Activated CD4-positive, alpha-beta T cell treated with anti-CD3 and anti-CD28 coated beads, Interleukin-2, amount 50 U/mL, for 4 hours (primary cell): ENCODE measurements at regions not wholly inside any gene's neighbourhood (a gene's known extent, or its start where the extent isn't known, plus 50 kb on each side); places are given as distances from the start of the nearest gene placed in this dataset.

Source experiments
- DNase-seq, 2 experiments: peaks; one replicate each; pipeline ENCODE4 v3.0.0-alpha.2; 2020

GRCh38 chr2:2974982-2975381, 402.6 kb downstream of the EIPR1 start:
- no peak for DNase-seq

- DNase-seq = no peak
Measured at GRCh38 chr2:2960441-2961133, 417.0 kb downstream of the EIPR1 start.

DNA sequence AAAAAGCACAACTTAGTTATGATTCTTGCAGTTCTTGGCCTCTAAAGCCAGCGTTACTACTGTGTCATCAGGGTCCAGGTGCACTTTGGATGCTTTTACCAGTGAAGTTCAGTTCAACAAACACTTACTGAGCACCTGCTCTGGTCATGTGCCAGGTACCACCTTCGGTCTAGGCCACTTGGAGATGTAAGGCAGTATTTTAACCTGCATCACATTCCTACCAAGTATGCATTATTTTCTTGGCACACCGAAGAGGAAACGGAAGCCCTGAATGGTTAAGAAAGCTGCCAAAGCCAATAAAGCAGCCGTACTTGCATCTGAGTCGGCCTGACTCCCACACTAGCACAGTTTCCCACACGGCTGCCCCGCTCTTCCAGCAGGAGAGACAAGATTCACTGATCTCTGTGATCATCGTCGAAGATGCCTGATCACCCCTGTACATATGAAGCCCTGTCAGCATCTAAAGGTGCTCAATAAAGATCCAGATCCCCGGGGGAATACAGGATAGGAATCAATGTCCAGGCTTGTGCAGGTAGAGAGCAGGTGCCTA, 427.1 kb downstream of the EIPR1 start:
- DNase-seq = no peak

DNA sequence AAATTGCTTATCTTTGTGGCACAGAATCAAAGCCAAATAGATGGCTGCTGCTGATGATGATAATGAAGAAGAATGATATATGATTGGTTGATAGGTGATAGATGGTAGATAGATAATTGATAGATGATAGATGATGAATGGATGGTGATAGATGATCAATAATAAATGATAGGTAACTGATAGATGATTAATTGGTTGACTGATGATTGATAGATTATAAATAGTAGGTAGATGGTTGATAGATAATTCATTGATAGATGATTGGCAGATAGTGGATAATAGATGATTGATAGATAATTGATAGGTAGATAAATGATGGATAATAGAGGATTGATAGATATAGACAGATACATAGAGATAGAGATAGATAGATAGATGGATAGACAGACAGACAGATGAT, 430.2 kb downstream of the EIPR1 start:
- DNase-seq = no peak

DNA sequence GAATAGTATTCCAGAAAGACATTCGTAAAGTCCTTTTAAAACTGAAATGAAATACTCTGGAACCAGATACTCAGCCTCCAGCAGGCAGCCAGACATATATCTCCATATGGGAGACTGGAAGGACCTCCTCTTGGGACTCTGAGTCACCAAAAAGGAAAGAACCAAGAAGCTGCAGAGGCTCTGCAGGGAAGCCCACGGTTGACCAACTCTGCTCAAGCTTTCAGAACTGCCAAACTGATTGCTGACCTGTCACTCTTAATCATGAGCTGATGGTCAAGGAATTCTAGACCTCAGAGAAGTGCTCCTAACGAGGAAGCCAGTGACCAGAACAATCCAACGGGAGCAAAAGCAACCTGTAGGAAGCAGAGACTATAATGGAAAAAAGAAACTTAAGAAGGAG, 434.7 kb downstream of the EIPR1 start:
- DNase-seq = no peak

- DNase-seq = no peak
Measured at GRCh38 chr2:2942225-2942624, 435.4 kb downstream of the EIPR1 start.

- no peak for DNase-seq
Measured at GRCh38 chr2:2941205-2941604, 436.4 kb downstream of the EIPR1 start.

- no peak for DNase-seq
Measured at GRCh38 chr2:2940702-2941101, 436.9 kb downstream of the EIPR1 start.

- no peak for DNase-seq
Measured at GRCh38 chr2:2940061-2940460, 437.6 kb downstream of the EIPR1 start.

DNA sequence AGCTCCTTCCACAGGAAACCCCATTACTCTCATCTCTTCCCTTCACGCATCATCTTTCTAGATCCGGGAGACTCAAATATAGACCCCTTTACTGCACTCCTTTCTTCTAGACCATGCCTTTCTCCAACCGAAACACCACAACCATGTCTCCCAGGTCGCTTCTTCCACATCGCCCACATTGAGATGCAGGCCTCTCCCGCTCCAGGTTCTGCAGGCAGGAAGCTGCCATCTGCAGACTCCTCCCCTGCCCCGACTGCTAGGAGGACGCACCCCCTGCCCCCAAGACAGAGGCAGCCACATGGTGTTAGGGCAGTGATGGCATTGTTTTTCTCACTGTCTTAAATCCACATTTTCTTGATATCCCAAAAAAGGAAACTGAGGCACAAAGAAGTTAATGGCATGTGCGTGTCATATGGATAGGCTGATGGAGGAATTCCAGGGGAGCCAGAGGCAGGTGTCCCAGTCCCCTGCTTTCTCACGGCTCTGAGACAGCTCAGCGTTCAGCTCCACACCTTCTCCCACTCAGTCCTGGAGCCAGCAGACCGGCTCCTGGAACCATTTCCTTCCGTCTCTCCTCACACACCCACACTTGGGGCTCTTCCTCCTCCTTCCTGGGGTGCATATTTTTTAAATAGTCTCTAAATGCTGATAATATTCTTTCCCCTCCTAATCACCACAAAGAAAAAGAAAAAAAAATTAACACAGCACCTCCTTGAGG, 438.4 kb downstream of the EIPR1 start:
- no peak for DNase-seq

GRCh38 chr2:2938481-2938880, 439.1 kb downstream of the EIPR1 start:
- DNase-seq = no peak

GRCh38 chr2:2935445-2936149, 442.0 kb downstream of the EIPR1 start:
- DNase-seq = no peak

DNA sequence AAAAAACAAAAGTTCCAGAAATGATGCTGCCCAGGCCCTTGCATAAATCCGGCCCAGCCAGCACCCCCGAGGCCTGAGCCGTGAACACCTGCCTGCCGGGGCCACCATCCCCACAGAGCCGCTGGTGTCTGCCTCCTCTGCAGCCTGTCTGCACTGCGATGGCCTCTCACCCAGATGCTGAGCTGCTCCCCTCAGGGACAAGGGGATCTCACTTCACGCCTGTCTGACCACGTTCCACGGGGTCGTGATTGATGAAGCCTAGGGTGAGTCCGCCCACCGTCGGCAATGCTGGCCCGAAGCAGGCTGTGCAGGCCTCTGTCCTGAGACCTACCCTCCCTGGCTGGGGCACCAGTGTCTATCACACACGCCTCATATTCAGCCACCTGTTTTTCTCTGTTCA, 444.2 kb downstream of the EIPR1 start:
- no peak for DNase-seq

- no peak for DNase-seq
Measured at GRCh38 chr2:2932692-2933305, 444.8 kb downstream of the EIPR1 start.

GRCh38 chr2:2932189-2932588, 445.4 kb downstream of the EIPR1 start:
- DNase-seq = no peak

DNA sequence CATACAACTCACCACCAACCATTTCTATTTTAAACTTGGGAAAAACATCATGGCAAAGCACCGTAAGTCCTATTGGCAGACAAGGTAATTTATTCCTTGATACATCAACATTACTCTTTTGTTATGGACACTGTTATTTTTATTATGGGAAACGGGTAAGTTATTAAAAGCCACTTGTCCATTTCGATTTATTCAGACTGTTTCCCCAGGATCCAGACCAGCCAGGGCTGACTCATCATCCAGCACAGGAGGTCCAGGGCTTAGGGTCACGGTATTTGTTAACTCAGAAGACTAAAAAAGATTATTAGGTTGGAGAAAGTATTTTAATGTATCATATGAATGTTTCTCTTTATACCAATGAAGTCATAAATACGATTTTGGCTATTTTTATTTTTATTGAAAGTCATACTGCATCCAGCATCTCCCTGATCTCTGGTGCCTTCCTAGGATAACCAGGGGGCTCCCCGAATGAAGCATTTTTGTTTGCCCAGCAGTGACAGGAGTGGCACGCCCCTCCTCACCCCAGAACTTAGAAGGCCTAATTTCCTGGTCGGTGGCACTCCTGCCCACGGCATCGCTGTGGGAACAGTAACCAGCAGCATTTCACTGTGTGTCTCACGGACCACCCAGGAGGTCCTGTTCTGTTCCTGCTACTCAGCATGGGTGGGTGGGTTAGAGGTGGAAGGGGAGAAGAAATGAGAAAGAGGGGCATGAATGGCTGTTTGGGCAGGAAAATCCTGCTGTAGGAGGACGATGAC, 446.1 kb downstream of the EIPR1 start:
- DNase-seq = no peak

DNA sequence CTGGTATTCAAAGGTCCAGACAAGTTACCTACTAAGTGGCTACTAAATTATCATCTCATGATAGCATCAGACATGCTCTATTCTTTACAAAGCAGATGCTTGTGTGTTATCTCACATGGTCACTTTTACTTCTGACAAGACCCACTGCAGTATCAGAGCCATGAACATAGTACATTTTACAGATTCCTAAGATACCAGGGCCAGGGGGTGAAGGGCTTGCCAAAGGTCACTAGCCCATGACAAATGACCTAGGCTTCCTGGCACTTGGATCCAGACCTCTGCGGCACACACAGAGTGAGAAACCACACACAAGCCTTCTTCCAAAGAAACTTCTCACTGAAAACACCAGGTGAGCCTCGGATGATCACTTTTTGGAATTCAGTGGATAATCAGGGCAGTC, 446.8 kb downstream of the EIPR1 start:
- DNase-seq = no peak

DNA sequence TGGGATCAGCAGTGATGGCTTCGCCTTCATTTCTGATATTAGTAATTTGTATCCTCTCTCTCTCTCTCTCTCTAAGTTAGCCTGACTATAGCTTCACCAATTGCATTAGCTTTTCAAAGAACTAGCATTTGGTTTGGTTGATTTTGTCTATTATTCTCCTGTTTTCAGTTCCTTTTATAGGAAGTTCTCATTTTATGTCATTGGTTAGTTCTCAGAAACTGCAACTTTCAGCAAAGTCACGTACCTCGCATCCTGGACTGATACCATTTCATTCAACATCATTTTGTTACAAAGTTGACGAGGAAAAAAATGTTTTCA, 450.8 kb downstream of the EIPR1 start:
- DNase-seq = no peak

- DNase-seq = no peak
Measured at GRCh38 chr2:2926009-2926857, 451.4 kb downstream of the EIPR1 start.

DNA sequence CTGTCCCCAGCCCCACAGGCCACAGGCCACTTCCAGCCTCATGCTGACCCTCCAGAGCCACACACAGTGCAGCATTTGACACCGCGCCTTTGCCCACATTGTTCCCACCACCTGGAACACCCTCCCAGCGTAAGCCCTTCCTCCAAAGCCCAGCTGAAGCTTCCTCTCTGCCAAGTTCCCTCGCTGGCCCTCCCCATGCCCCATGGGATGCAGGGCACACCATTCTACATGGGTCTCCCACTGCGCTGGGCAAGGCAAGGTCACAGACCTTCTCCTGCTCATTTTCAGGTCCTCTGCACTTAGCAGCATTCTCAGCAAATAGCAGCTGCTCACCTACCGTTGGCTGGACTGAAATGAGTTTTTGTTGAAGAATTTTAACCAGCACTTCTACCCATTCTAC, 455.5 kb downstream of the EIPR1 start:
- no peak for DNase-seq

DNA sequence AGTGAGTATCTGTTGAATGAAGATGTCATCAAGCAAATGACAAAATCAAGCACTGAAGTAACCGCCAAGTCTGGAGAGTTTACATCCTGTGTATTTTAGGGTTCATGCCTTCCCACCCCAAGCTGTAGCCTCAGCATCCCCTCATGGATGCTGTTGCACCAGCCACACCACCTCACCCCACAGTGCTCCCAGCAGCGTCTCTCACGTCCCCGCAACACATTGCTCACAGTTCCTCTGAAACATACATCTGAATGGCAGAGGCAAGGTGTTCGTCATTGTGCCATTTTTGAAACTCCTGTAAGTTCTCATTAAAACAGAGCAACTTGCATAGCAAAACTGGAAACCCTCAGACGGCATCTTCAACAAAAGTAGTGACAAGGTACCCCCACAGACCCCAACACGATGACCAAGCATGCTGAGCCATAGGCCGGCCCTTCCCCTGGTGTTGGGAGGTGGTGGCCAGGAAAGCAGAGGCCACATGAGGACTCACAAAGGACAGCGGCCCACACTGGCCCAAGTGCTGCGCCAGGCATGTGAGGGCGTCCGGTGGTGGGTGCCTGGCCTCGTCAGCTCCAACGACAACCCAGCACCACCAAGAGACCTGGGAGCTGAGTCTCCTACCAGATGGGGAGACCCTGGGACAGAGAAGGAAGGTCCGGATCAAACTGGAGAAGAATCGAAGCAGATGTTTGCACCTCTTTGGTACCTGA, 456.5 kb downstream of the EIPR1 start:
- no peak for DNase-seq
